ENCODE measurements at regions not wholly inside any gene's neighbourhood (a gene's known extent, or its start where the extent isn't known, plus 50 kb on each side); places are given as distances from the start of the nearest gene placed in this dataset.

DNA sequence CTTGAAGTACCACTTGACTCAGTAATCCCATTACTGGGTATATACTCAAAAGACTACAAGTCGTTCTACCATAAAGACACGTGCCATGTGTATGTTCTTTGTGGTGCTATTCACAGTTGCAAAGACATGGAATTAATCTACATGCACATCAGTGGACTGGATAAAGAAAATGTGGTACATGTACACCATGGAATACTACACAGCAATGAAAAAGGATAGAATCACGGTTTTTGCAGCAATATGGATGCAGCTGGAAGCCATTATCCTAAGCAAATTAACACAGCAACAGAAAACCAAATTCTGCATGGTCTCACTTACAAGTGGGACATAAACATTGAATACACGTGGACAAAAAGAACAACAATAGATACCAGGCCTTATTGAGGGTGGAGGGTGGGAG, 583.4 kb upstream of the CELF2 start:
- DNase-seq (ENCODE audit: low read depth in 2 of 2), result no peak

- no peak for DNase-seq (ENCODE audit: low read depth in 2 of 2)
These were observed 579.8 kb upstream of the CELF2 start for GRCh38 chr10:10437886-10438285.

DNA sequence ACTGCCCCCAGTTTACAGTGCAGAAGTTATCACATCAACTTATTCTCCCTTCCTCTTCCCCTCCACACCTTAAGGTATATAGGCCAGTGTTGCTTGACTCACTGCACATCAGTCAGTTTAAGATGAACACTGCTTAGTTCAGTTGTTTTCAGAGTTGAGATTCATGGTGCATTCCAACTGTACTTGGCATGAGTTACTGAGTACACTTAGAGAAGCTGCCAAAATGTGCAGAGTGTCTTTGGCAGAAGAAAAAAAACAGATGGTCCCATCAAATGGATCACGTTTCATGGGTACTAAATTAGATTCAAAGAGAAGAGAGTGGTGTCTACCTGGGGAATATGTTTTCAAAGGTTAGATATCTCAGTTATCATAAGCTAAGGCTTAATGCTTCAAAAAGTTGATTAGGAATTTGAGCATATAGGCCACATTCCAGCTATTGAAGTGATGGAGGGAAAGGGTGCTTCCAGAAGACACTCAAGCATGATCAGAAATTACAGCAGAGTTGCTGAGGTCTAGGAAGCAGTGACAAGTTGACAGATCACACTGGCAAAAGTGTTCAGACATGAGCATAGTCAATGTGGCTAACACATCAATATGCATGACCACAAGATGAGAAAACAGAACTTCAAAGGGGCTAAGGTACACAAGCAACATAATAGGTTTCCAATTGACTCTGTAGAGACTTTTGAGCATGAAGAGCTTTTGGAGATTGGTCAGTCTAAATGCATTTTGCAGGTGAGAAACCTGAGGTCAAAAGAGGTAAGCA, 579.2 kb upstream of the CELF2 start:
- no peak for DNase-seq (ENCODE audit: low read depth in 2 of 2)

DNA sequence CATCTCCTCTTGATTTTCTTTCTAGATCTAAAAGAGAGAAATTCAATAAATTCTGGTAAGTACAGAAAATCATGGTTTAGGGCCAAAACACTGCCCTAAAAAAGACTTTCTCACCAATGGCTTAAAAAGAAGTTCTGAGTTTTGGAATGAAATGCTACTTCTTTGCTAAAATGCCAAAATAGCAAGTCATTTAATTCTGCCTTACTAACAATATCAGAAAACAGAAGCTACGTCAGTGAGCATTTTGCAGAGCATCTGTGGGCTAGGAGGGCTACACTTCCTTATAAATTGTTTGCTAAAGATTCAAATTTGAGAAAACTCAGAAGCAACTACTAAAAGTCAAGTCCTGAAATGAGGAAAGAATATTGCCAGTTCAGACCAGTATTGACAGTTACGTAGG, 560.8 kb upstream of the CELF2 start:
- no peak for DNase-seq (ENCODE audit: low read depth in 2 of 2)

DNA sequence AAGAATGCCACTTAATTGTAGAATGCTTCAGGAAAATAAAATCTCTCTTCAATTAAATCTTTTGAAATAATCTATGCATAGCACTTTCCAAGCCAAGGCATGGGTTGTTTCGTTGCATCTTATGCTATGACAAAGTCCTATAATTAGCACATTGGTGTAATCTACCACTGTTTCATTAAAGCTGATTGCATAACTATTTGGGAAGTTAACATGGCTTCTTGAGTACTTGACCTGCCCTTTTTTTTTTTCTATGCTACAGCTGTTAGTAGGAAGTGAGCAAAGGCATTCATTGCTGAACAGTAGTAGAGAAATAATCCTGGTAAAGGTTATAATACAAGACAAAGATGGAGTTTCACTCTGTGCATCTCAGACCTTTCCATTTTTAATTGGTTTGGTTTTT, 557.2 kb upstream of the CELF2 start:
- no peak for DNase-seq (ENCODE audit: low read depth in 2 of 2)

GRCh38 chr10:10462151-10462941, 555.3 kb upstream of the CELF2 start:
- no peak for DNase-seq (ENCODE audit: low read depth in 2 of 2)

DNA sequence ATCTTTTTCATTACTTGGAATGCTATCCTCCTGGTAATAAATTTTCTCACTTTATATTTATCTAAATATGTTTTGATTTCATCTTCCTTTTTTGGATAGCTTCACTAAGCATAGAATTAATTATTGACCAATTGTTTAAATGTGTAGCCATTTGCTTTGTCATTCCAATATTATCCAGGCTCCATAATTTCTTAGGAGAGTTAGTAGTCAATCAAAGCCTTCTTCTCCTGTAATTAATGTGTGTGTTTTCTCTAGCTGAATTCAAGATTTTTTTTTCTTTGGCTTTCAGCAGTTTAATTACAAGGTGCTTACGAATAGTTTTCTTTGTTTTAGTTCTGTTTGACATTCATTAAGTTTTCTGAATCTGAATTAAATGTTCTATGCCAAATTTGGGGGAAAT, 545.9 kb upstream of the CELF2 start:
- no peak for DNase-seq (ENCODE audit: low read depth in 2 of 2)

GRCh38 chr10:10475812-10476211, 541.9 kb upstream of the CELF2 start:
- DNase-seq (ENCODE audit: low read depth in 2 of 2), result no peak

DNA sequence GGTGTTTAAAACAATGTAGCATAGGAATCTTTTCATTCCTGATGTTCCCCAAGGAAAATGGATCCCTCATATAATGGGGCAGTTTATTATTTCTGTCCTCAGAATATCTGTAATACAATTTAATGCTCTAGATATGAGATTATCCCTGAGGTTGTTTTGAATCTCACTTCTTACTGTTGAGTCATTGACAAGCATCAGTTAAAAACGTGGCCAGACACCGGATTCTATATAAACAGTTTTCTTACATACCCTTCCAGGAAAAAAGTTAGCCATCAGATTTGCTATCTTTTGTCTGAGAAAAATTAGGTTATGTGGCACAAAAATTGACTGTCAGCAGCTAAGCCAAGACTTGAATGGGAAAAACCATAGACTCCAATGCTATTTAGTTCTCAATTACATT, 539.8 kb upstream of the CELF2 start:
- DNase-seq (ENCODE audit: low read depth in 2 of 2), result no peak

DNA sequence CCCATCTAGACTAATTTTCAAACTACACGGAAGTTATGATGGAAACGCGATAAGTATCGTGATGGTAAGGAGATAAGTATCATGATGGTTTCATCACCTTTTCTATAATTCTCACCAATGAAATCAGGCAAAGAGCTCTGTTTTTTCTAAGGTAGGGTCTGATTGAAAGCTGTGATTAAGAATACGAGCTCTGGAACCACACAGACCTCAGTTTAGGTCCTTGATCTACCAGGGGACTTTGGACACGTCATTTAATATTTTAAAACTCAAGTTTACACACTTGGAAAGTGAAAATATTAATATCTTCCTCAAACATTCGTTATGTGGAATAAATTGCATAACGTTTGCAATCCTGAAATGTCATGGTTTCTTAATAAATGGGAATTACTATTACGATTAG, 538.2 kb upstream of the CELF2 start:
- no peak for DNase-seq (ENCODE audit: low read depth in 2 of 2)

GRCh38 chr10:10482613-10483012, 535.1 kb upstream of the CELF2 start:
- DNase-seq (ENCODE audit: low read depth in 2 of 2), result no peak

GRCh38 chr10:10489076-10489475, 528.6 kb upstream of the CELF2 start:
- no peak for DNase-seq (ENCODE audit: low read depth in 2 of 2)

DNA sequence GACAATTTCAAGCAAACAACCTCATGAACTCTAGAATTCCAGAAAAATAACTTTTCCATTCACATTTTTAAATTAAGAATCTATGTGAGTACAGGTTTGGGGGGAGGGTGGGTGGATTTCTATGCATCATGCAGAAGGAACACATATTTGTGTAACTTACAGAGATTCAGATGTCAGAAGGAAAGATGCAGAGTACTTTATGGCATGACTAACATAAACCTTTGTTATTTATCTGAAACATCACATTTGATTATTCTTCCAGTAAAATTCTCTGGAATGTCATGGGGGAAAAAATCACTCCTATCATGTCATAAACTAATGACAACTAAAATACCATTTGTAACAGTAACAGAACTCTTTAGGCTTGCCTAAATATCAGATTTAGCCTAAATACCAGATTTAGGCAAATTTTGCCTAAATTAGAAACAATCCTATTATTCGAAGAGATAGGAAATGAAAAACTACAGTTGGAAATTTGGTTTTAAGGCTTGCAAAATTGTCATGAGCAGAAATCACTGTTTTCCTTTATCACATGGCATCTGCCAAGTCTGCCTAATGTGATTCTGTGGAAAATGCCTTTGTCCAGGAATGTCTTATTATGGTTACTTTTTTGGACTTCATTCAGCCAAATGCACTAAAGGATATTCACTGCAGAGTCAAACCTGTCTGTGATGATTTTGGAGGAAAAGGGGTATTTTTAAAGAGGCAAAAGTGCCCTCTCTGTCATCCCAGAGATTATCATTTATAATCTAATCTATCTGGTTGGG, 527.7 kb upstream of the CELF2 start:
- no peak for DNase-seq (ENCODE audit: low read depth in 2 of 2)

- DNase-seq (ENCODE audit: low read depth in 2 of 2), result no peak
These were observed 527.1 kb upstream of the CELF2 start for GRCh38 chr10:10490581-10490980.

DNA sequence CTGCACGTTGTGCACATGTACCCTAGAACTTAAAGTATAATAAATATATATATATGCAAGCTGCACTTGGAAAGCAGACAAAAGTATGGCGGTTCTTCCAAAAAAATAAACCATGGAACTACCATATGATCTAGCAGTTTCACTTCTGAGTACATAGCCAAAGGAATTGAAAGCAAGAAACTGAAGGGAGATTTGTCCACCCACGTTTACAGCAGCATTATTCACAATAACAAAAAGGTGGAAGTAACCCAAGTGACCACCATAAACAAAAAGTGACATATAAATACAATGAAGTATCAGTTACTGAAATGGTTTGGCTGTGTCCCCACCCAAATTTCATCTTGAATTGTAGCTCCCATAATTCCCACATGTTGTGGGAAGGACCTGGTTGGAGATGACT, 525.3 kb upstream of the CELF2 start:
- DNase-seq (ENCODE audit: low read depth in 2 of 2), result no peak

- no peak for DNase-seq (ENCODE audit: low read depth in 2 of 2)
These were observed 523.8 kb upstream of the CELF2 start for GRCh38 chr10:10493833-10494232.

DNA sequence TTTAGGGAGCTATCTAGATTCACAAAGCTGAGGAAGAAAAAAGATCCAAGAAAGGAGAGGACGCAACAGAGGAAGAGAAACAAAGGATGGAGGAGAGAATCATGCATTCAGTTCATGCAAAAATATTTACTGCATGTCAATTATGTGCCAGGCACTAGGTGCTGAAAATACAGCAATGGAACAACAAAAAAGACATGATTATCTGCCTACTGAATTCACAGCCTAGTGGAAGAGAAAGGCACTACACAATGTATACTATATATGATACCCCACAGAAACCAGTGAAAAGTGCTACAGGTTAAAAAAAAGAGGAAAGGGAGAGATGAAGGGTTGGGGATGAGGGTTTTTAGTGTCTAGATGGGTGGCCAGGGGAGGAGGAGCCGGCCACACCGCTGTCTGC, 520.4 kb upstream of the CELF2 start:
- no peak for DNase-seq (ENCODE audit: low read depth in 2 of 2)

DNA sequence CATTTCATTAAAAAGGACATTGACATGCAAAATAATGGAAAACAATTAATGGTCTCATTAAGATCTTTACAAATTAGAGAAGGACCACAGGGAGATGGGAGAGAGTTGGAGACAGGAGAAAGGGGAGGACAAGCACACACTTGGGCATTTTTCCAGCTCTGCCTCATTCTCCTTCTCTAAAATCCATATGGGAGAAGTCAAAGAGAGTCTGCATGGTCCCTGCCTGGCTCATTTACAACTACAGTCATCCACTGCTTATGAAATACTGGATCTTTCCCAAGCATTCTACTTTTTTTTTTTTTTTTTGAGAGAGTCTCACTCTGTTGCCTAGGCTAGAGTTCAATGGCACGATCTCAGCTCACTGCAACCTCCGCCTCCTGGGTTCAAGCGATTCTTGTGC, 518.9 kb upstream of the CELF2 start:
- DNase-seq (ENCODE audit: low read depth in 2 of 2), result no peak

GRCh38 chr10:10499839-10500238, 517.8 kb upstream of the CELF2 start:
- DNase-seq (ENCODE audit: low read depth in 2 of 2), result no peak

GRCh38 chr10:10500937-10501336, 516.7 kb upstream of the CELF2 start:
- no peak for DNase-seq (ENCODE audit: low read depth in 2 of 2)

DNA sequence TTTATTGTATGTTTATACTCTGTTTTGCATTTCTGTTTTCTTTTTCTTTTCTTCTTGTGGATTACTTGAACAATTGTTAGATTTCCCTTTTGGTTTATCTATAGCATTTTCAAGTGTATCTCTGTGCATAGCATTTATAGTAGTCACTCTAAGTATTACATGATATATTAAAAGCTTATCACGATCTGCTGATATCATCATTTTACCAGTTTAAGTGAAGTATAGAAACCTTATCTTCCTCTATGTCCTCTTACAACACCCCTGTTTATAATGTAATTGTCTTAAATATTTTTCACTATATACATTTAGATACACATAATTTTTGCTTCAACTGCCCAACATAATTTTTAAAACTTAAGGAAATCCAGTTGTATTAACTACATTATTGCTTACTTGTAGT, 513.9 kb upstream of the CELF2 start:
- DNase-seq (ENCODE audit: low read depth in 2 of 2), result no peak

DNA sequence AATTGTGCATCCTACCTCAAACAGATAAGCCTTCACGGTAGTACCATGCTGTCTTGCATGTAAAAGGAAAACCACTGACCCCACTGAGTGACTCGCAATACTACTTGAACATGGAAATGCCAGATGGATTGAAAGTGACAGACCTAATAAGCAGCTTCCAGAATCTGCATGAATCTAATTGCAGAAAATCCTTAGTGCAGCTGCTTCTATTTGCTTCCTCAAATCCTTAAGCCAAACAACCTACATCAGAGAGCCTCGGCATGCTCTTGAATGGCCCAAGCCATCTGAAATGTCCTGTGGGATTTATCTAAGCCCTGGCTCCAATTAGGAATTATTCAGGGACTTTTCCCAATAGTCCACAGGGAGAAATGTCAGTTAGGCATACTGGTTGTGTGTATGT, 509.5 kb upstream of the CELF2 start:
- no peak for DNase-seq (ENCODE audit: low read depth in 2 of 2)

- no peak for DNase-seq (ENCODE audit: low read depth in 2 of 2)
These were observed 507.5 kb upstream of the CELF2 start for GRCh38 chr10:10510179-10510578.

Measured in stimulated activated CD4-positive, alpha-beta T cell treated with anti-CD3 and anti-CD28 coated beads, Interleukin-12 subunit alpha, Interleukin-12 subunit beta, amount 100 ng/mL, for 24 hours (primary cell).